GM18873 (cell line): ENCODE measurements at regions not wholly inside any gene's neighbourhood (a gene's known extent, or its start where the extent isn't known, plus 50 kb on each side); places are given as distances from the start of the nearest gene placed in this dataset.
"Not testable (repeated sequence)": the region's sequence is repeated elsewhere in the genome, so short reads cannot be mapped to it uniquely, and the experiment has no call there.

ENCODE experiments used
- ATAC-seq: cut with Tn5 transposase; IDR thresholded peaks from one replicate; pipeline ENCODE4 v1.9.1; 2021; ENCODE audit warnings: mild to moderate bottlenecking, moderate library complexity, moderate number of reproducible peaks; ENCODE audit not compliant: unreplicated experiment, low FRiP score

GRCh38 chr9:108270051-108270450 lies 585.7 kb downstream of the ACTL7B start:
- no peak for ATAC-seq

- no peak for ATAC-seq
These were observed 586.4 kb downstream of the ACTL7B start for GRCh38 chr9:108269371-108269770.

GRCh38 chr9:108265065-108265464 lies 590.7 kb downstream of the ACTL7B start:
- no peak for ATAC-seq

GRCh38 chr9:108264093-108264492 lies 591.7 kb downstream of the ACTL7B start:
- no peak for ATAC-seq

GRCh38 chr9:108262836-108263235 lies 593.0 kb downstream of the ACTL7B start:
- ATAC-seq, result no peak

- ATAC-seq, result no peak
These were observed 595.7 kb downstream of the ACTL7B start for GRCh38 chr9:108259917-108260675.

- no peak for ATAC-seq
These were observed 597.1 kb downstream of the ACTL7B start for GRCh38 chr9:108258640-108259039.

GRCh38 chr9:108257382-108257781 lies 598.4 kb downstream of the ACTL7B start:
- no peak for ATAC-seq

- ATAC-seq, result no peak
These were observed 601.5 kb downstream of the ACTL7B start for GRCh38 chr9:108254236-108254635.

- ATAC-seq, result not testable (repeated sequence)
These were observed 608.4 kb downstream of the ACTL7B start for GRCh38 chr9:108247391-108247790.

GRCh38 chr9:108245901-108246300 lies 609.9 kb downstream of the ACTL7B start:
- ATAC-seq, result no peak

- no peak for ATAC-seq
These were observed 610.5 kb downstream of the ACTL7B start for GRCh38 chr9:108245331-108245730.

- ATAC-seq, result no peak
These were observed 611.1 kb downstream of the ACTL7B start for GRCh38 chr9:108244686-108245085.

- no peak for ATAC-seq
These were observed 614.3 kb downstream of the ACTL7B start for GRCh38 chr9:108241384-108242073.

GRCh38 chr9:108239696-108240321 lies 616.0 kb downstream of the ACTL7B start:
- ATAC-seq, result no peak

- ATAC-seq, result no peak
These were observed 620.2 kb downstream of the ACTL7B start for GRCh38 chr9:108235609-108236008.

- no peak for ATAC-seq
These were observed 621.0 kb downstream of the ACTL7B start for GRCh38 chr9:108234811-108235210.

GRCh38 chr9:108225149-108225800 lies 630.5 kb downstream of the ACTL7B start:
- no peak for ATAC-seq

GRCh38 chr9:108224716-108225115 lies 631.1 kb downstream of the ACTL7B start:
- no peak for ATAC-seq

GRCh38 chr9:108219664-108220063 lies 636.1 kb downstream of the ACTL7B start:
- ATAC-seq, result no peak
